PC-3 (cell line): ENCODE measurements at regions not wholly inside any gene's neighbourhood (a gene's known extent, or its start where the extent isn't known, plus 50 kb on each side); places are given as distances from the start of the nearest gene placed in this dataset.
A peak's percentile ranks its signal among the peaks of the same experiment; 100 is the strongest.

Source experiments
- ATAC-seq: fragments of 200-7000 bp; cut with Tn5 transposase; 2 replicates; pipeline ENCODE4 v1.9.1; 2020; ENCODE audit warnings: mild to moderate bottlenecking, moderate library complexity
- BruUV-seq: library from RNA; stranded (reverse); fragments of 400-500 nt; replicated peaks from 2 replicates; lab custom pipeline; 2021; lab: Mats Ljungman, UMichigan
- CTCF ChIA-PET: fragments of 300-600 bp; sonication (Branson Sonifier 250); formaldehyde crosslinking; loops from one replicate; lab custom pipeline; 2022; ENCODE audit warnings: antibody characterized with exemption; lab: Charles Lee
- POLR2A ChIA-PET: fragments of 300-600 bp; sonication (Branson Sonifier 250); formaldehyde crosslinking; loops from one replicate; lab custom pipeline; 2022; ENCODE audit warnings: antibody characterized with exemption; ENCODE audit not compliant: unreplicated experiment; lab: Charles Lee
- DNase-seq: peaks from one replicate; pipeline ENCODE4 v3.0.0-alpha.2; 2015
- H2AFZ ChIP-seq: fragments of 300-600 bp; sonication (generic); 2 replicates; pipeline ENCODE4 v1.6.0; 2016; ENCODE audit warnings: antibody characterized with exemption, low read length
- H3F3A ChIP-seq: fragments of 300-600 bp; sonication (generic); one replicate; pipeline ENCODE4 v1.6.0; 2017; ENCODE audit warnings: antibody characterized with exemption, low read length, control low read depth, mild to moderate bottlenecking; ENCODE audit not compliant: unreplicated experiment
- H3K27ac ChIP-seq: fragments of 300-600 bp; sonication (generic); 2 replicates; pipeline ENCODE4 v1.5.1; 2016; ENCODE audit warnings: mild to moderate bottlenecking, low read length
- H3K27me3 ChIP-seq: fragments of 300-600 bp; sonication (generic); 2 replicates; pipeline ENCODE4 v1.6.1; 2016; ENCODE audit warnings: low read length, mixed read lengths
- H3K36me3 ChIP-seq: fragments of 300-600 bp; sonication (generic); 2 replicates; pipeline ENCODE4 v1.6.1; 2016; ENCODE audit warnings: low read depth, mixed run types, low read length, mixed read lengths
- H3K4me1 ChIP-seq: fragments of 300-600 bp; sonication (generic); 2 replicates; pipeline ENCODE4 v1.5.1; 2016; ENCODE audit warnings: low read length; ENCODE audit not compliant: insufficient read depth
- H3K4me2 ChIP-seq: fragments of 300-600 bp; sonication (generic); 2 replicates; pipeline ENCODE4 v1.6.0; 2016; ENCODE audit warnings: low read length
- H3K4me3 ChIP-seq: fragments of 300-600 bp; sonication (generic); 2 replicates; pipeline ENCODE4 v1.5.1; 2016; ENCODE audit warnings: mild to moderate bottlenecking, low read length, mixed read lengths
- H3K79me2 ChIP-seq: fragments of 300-600 bp; sonication (generic); 2 replicates; pipeline ENCODE4 v1.6.1; 2017; ENCODE audit warnings: low read length, mixed read lengths
- H3K9ac ChIP-seq: fragments of 300-600 bp; sonication (generic); 2 replicates; pipeline ENCODE4 v1.6.0; 2016; ENCODE audit warnings: mild to moderate bottlenecking, low read length
- H3K9me2 ChIP-seq: fragments of 300-600 bp; sonication (generic); replicated peaks from 2 replicates; pipeline ENCODE4 v1.6.1; 2016; ENCODE audit warnings: mixed run types, low read length, mixed read lengths
- H3K9me3 ChIP-seq: fragments of 300-600 bp; sonication (generic); 2 replicates; pipeline ENCODE4 v1.6.1; 2016; ENCODE audit warnings: low read length, mixed read lengths
- H4K20me1 ChIP-seq: fragments of 300-600 bp; sonication (generic); 2 replicates; pipeline ENCODE4 v1.6.1; 2016; ENCODE audit warnings: low read length, mixed read lengths
- EZH2 ChIP-seq: fragments of 300-600 bp; sonication (generic); IDR thresholded peaks from one replicate; pipeline ENCODE4 v1.6.1; 2017; ENCODE audit warnings: antibody characterized with exemption, mild to moderate bottlenecking, low read length; ENCODE audit not compliant: unreplicated experiment
- EZH2phosphoT487 ChIP-seq: fragments of 300-600 bp; sonication (generic); IDR thresholded peaks from 2 replicates; pipeline ENCODE4 v1.6.1; 2018; ENCODE audit warnings: mild to moderate bottlenecking, antibody characterized with exemption, low read length, borderline replicate concordance
- intact Hi-C: fragments of 100-400 bp; cut with micrococcal nuclease; formaldehyde crosslinking; loops from 2 replicates; pipeline ENCODE4 v1.9.0; 2023
- TF ChIP-seq, protein P1 (sequence below): fragments of 300-600 bp; sonication (generic); conservative IDR thresholded peaks from 2 replicates; pipeline ENCODE4 v1.5.1; 2017; ENCODE audit warnings: antibody characterized with exemption, low read depth, mild to moderate bottlenecking, low read length

DNA sequence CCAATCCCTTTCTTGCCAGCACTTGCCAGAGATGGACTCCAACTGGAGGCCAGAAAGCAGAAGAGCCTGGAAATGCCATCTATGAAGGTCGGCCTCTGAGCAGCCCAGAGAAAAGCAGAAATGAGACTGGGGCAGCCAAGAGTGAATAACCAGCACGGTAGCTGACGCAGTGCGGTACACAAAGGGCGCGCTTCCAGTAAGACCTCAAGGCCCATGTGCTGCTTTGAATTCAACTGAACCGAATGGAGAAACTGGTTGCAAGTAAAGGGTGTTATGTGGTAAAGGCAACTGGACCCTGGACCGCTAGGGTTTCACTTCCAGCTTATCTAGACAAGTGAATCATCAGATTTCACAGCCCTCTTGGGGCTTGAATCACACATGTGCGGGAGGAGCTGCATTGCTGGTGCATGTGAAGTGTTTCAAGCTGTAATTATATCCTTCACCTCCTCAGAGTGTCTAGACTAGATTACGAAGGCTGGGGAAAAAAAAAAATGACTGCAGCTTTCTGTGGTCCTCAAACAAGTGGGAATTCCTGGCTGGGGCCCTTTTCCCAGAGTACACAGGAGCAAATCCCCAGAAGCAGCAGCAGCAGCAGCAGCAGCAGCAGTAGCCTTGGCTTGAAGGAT, 128.9 kb downstream of the CCDC34 start:
- intact Hi-C loops: no loop called here
- no peaks in the 10 kb centered on the region for H3K36me3 ChIP-seq
- TF ChIP-seq EZH2phosphoT487: no peak
- no peak for TF ChIP-seq EZH2
- TF ChIP-seq, protein P1, sequence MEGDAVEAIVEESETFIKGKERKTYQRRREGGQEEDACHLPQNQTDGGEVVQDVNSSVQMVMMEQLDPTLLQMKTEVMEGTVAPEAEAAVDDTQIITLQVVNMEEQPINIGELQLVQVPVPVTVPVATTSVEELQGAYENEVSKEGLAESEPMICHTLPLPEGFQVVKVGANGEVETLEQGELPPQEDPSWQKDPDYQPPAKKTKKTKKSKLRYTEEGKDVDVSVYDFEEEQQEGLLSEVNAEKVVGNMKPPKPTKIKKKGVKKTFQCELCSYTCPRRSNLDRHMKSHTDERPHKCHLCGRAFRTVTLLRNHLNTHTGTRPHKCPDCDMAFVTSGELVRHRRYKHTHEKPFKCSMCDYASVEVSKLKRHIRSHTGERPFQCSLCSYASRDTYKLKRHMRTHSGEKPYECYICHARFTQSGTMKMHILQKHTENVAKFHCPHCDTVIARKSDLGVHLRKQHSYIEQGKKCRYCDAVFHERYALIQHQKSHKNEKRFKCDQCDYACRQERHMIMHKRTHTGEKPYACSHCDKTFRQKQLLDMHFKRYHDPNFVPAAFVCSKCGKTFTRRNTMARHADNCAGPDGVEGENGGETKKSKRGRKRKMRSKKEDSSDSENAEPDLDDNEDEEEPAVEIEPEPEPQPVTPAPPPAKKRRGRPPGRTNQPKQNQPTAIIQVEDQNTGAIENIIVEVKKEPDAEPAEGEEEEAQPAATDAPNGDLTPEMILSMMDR: no peak; the same call in 1 of the 2 replicates
- H3K4me3 ChIP-seq: no peak overlapping the region
- POLR2A ChIA-PET: no interaction called here
- H3K27me3 ChIP-seq: no peaks in the 10 kb centered on the region
- DNase-seq (peak; percentile 56), ATAC-seq (peak; percentile 85)
- no peak overlapping the region for H3K9ac ChIP-seq
- no peaks in the 10 kb centered on the region for H3F3A ChIP-seq
- H4K20me1 ChIP-seq: no peaks in the 10 kb centered on the region
- H3K4me1 ChIP-seq: peaks cover 6% of the 10 kb centered on the region; the same call in 1 of the 2 replicates
- H3K79me2 ChIP-seq: no peaks in the 10 kb centered on the region
- no TSS peak for BruUV-seq
- no peak overlapping the region for H2AFZ ChIP-seq
- no peaks in the 10 kb centered on the region for H3K9me3 ChIP-seq
- H3K4me2 ChIP-seq: peak overlapping the region; percentile 29; the same call in 1 of the 2 replicates
- no peak overlapping the region for H3K27ac ChIP-seq
- CTCF ChIA-PET: interaction anchor here (1.0 to 1.4 kb wide), 2 partner anchors 50 to 252 kb away, joined by 3 to 5 read pairs; no protein-coding TSS in a partner anchor
- no peaks in the 10 kb centered on the region for H3K9me2 ChIP-seq

DNA sequence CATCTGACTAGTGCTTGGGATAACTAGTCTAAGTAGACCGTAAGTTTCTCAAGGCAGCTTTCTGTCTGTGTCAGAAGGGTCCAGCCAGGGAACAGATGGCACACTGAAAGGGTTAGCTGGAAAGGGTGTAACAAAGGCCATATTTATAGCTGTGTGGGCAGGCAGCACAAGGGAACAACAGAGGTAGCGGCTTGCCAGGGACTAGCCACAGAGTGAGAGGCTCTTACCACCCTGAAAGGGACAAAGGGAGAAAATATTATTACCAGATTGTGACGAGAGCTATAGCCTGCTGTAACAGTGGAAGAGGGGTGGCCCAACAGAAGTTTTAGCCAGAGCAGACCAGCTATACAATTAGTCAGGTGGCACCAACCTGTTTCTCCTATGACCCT, 129.4 kb downstream of the CCDC34 start:
- TF ChIP-seq, protein P1: no peak
- TF ChIP-seq EZH2 (no peak), EZH2phosphoT487 (no peak)
- CTCF ChIA-PET: interaction anchor here (1.0 to 1.4 kb wide), 2 partner anchors 50 to 252 kb away, joined by 3 to 5 read pairs; no protein-coding TSS in a partner anchor
- Histone ChIP-seq H2AFZ (no peak overlapping the region), H3K9ac (no peak overlapping the region), H4K20me1 (no peaks in the 10 kb centered on the region), H3K4me3 (no peak overlapping the region), H3K9me2 (no peaks in the 10 kb centered on the region), H3K4me1 (peaks cover 6% of the 10 kb centered on the region; the same call in 1 of the 2 replicates), H3K27ac (no peak overlapping the region), H3K27me3 (no peaks in the 10 kb centered on the region), H3K9me3 (no peaks in the 10 kb centered on the region), H3K4me2 (no peak overlapping the region), H3K36me3 (no peaks in the 10 kb centered on the region), H3K79me2 (no peaks in the 10 kb centered on the region), H3F3A (no peaks in the 10 kb centered on the region)
- BruUV-seq: no TSS peak
- POLR2A ChIA-PET: no interaction called here
- no peak for DNase-seq
- no peak for ATAC-seq
- intact Hi-C loops: no loop called here

DNA sequence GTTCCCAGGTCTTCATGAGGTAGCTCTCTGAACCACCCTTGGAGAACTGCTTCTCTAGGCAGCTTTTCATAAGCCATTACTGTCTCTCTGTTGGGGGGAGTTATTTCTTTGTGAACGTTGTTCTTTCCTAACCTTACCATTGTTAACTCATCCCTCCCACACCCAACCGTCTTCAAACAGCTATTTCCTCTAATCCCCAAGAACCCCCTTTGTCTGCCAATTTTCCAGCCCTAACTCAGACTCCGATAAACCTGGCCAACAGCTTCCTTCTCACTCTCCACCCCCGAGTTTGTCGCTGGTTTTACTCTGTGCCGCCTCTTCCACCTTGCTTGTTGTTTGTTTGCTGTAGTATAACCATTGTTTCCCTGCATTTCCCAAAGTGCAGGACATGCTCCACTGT, 131.5 kb downstream of the CCDC34 start:
- no peak overlapping the region for H2AFZ ChIP-seq
- H3K79me2 ChIP-seq: no peaks in the 10 kb centered on the region
- H3K27ac ChIP-seq: no peak overlapping the region
- H4K20me1 ChIP-seq: no peaks in the 10 kb centered on the region
- no peaks in the 10 kb centered on the region for H3K36me3 ChIP-seq
- H3F3A ChIP-seq: no peaks in the 10 kb centered on the region
- H3K4me2 ChIP-seq: no peak overlapping the region
- intact Hi-C loops: no loop called here
- H3K4me3 ChIP-seq: no peak overlapping the region
- BruUV-seq: no TSS peak
- no peak for ATAC-seq
- H3K4me1 ChIP-seq: peaks cover 6% of the 10 kb centered on the region; the same call in 1 of the 2 replicates
- TF ChIP-seq EZH2phosphoT487 (no peak), EZH2 (no peak)
- TF ChIP-seq, protein P1: no peak
- no peak overlapping the region for H3K9ac ChIP-seq
- no peaks in the 10 kb centered on the region for H3K27me3 ChIP-seq
- POLR2A ChIA-PET: no interaction called here
- H3K9me2 ChIP-seq: no peaks in the 10 kb centered on the region
- H3K9me3 ChIP-seq: no peaks in the 10 kb centered on the region
- no peak for DNase-seq
- CTCF ChIA-PET: no interaction called here
